ENCODE measurements at regions not wholly inside any gene's neighbourhood (a gene's known extent, or its start where the extent isn't known, plus 50 kb on each side); places are given as distances from the start of the nearest gene placed in this dataset.

DNA sequence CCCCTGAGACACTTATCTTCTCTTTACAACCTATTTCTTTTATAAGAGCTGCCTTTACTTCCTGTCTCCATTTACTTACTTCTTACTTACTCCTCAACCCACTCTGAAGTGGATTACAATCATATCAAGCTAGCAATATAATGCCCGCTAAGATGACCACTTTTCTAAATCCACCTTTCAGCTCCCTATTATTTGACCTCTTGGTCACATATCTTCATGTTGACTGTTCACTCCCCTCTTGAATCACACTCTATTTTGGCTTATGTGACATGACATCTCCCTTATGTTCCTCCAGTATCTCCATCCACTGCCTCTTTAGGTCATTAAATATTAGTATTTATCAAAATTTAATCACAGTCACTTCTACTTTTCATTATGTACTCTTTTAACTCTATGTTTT is 255.3 kb upstream of the TRPC7 start:
- TF ChIP-seq, protein P1, sequence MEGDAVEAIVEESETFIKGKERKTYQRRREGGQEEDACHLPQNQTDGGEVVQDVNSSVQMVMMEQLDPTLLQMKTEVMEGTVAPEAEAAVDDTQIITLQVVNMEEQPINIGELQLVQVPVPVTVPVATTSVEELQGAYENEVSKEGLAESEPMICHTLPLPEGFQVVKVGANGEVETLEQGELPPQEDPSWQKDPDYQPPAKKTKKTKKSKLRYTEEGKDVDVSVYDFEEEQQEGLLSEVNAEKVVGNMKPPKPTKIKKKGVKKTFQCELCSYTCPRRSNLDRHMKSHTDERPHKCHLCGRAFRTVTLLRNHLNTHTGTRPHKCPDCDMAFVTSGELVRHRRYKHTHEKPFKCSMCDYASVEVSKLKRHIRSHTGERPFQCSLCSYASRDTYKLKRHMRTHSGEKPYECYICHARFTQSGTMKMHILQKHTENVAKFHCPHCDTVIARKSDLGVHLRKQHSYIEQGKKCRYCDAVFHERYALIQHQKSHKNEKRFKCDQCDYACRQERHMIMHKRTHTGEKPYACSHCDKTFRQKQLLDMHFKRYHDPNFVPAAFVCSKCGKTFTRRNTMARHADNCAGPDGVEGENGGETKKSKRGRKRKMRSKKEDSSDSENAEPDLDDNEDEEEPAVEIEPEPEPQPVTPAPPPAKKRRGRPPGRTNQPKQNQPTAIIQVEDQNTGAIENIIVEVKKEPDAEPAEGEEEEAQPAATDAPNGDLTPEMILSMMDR (IDR thresholded peaks at IDR 0.05), result no peak
- TF ChIP-seq POLR2A (IDR thresholded peaks at IDR 0.05), result no peak

All from Peyer's patch (tissue), 4 donors.